ENCODE measurements at regions not wholly inside any gene's neighbourhood (a gene's known extent, or its start where the extent isn't known, plus 50 kb on each side); places are given as distances from the start of the nearest gene placed in this dataset.

- TF ChIP-seq, protein P1, sequence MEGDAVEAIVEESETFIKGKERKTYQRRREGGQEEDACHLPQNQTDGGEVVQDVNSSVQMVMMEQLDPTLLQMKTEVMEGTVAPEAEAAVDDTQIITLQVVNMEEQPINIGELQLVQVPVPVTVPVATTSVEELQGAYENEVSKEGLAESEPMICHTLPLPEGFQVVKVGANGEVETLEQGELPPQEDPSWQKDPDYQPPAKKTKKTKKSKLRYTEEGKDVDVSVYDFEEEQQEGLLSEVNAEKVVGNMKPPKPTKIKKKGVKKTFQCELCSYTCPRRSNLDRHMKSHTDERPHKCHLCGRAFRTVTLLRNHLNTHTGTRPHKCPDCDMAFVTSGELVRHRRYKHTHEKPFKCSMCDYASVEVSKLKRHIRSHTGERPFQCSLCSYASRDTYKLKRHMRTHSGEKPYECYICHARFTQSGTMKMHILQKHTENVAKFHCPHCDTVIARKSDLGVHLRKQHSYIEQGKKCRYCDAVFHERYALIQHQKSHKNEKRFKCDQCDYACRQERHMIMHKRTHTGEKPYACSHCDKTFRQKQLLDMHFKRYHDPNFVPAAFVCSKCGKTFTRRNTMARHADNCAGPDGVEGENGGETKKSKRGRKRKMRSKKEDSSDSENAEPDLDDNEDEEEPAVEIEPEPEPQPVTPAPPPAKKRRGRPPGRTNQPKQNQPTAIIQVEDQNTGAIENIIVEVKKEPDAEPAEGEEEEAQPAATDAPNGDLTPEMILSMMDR (IDR thresholded peaks at IDR 0.05) = no peak
- TF ChIP-seq PBX3 (IDR thresholded peaks at IDR 0.05) (no peak), POLR2A (IDR thresholded peaks at IDR 0.05; ENCODE audit: low read length) (no peak), CHD2 (IDR thresholded peaks at IDR 0.05; ENCODE audit: low read length, partially characterized antibody) (no peak), HDAC2 (IDR thresholded peaks at IDR 0.05) (no peak)
Measured at GRCh38 chr3:6089780-6090179, 771.1 kb upstream of the GRM7 start.

Data from A549 (cell line).